ENCODE measurements at regions not wholly inside any gene's neighbourhood (a gene's known extent, or its start where the extent isn't known, plus 50 kb on each side); places are given as distances from the start of the nearest gene placed in this dataset.

- TF ChIP-seq NFE2 (CRISPR knock-in tag; IDR thresholded peaks at IDR 0.05): no peak
- TF ChIP-seq, protein P1, sequence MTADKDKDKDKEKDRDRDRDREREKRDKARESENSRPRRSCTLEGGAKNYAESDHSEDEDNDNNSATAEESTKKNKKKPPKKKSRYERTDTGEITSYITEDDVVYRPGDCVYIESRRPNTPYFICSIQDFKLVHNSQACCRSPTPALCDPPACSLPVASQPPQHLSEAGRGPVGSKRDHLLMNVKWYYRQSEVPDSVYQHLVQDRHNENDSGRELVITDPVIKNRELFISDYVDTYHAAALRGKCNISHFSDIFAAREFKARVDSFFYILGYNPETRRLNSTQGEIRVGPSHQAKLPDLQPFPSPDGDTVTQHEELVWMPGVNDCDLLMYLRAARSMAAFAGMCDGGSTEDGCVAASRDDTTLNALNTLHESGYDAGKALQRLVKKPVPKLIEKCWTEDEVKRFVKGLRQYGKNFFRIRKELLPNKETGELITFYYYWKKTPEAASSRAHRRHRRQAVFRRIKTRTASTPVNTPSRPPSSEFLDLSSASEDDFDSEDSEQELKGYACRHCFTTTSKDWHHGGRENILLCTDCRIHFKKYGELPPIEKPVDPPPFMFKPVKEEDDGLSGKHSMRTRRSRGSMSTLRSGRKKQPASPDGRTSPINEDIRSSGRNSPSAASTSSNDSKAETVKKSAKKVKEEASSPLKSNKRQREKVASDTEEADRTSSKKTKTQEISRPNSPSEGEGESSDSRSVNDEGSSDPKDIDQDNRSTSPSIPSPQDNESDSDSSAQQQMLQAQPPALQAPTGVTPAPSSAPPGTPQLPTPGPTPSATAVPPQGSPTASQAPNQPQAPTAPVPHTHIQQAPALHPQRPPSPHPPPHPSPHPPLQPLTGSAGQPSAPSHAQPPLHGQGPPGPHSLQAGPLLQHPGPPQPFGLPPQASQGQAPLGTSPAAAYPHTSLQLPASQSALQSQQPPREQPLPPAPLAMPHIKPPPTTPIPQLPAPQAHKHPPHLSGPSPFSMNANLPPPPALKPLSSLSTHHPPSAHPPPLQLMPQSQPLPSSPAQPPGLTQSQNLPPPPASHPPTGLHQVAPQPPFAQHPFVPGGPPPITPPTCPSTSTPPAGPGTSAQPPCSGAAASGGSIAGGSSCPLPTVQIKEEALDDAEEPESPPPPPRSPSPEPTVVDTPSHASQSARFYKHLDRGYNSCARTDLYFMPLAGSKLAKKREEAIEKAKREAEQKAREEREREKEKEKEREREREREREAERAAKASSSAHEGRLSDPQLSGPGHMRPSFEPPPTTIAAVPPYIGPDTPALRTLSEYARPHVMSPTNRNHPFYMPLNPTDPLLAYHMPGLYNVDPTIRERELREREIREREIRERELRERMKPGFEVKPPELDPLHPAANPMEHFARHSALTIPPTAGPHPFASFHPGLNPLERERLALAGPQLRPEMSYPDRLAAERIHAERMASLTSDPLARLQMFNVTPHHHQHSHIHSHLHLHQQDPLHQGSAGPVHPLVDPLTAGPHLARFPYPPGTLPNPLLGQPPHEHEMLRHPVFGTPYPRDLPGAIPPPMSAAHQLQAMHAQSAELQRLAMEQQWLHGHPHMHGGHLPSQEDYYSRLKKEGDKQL (CRISPR knock-in tag; IDR thresholded peaks at IDR 0.05; ENCODE audit: low read depth): no peak
Measured at GRCh38 chr14:22494486-22495135, 94.4 kb downstream of the DAD1 start (continued).

GRCh38 chr14:22493753-22494152 is 95.3 kb downstream of the DAD1 start:
- Histone ChIP-seq H2AFZ (ENCODE audit: low read length) (no peak overlapping the region), H3K9me3 (ENCODE audit: low read length) (no peaks in the 10 kb centered on the region), H3K79me2 (ENCODE audit: insufficient read depth, low read length) (no peaks in the 10 kb centered on the region), H3K4me2 (ENCODE audit: low read depth, low read length) (no peak overlapping the region), H4K20me1 (ENCODE audit: insufficient read depth, low read length) (no peaks in the 10 kb centered on the region), H3K36me3 (replicated peaks in 1 of 2; ENCODE audit: control insufficient read depth in 1 of 2, insufficient read depth in 2 of 2, low read length in 2 of 2) (no peaks in the 10 kb centered on the region), H3K9ac (ENCODE audit: insufficient read depth, low read depth, low read length) (no peak overlapping the region), H3K27ac (ENCODE audit: extremely low read length, insufficient read depth, low read length) (no peak overlapping the region), H3K4me1 (ENCODE audit: insufficient read depth, low read length) (no peaks in the 10 kb centered on the region), H3K4me3 (replicated peaks in 1 of 3; ENCODE audit: insufficient read depth in 1 of 3, low read depth in 2 of 3, low read length in 3 of 3) (no peak overlapping the region), H3K27me3 (ENCODE audit: control insufficient read depth in 1 of 2, insufficient read depth in 2 of 2, low read length in 2 of 2) (peaks cover 2 to 28% of the 10 kb centered on the region in 2 experiments; a peak in 4 of 5 replicates)
- intact Hi-C loops (cut with micrococcal nuclease; ENCODE audit: unreplicated experiment): loop anchor here (1.0 kb wide), 1 partner anchor 45 kb away; no protein-coding TSS in a partner anchor
- WGBS (ENCODE audit: low lambda C conversion rate): 6% methylated on average over 2 of the region's 2 CpGs
- ChIA-PET CTCF (ENCODE audit: low intra/inter-chr PET ratio, low total read pairs) (no interaction called here), POLR2A (no interaction called here)
- in situ Hi-C loops (cut with HindIII; ENCODE audit: extremely low pct_ligation_motif_present, low pct_unique_long_range_greater_than_20kb): no loop called here
- DNase-seq (ENCODE audit: low spot score) (no peak), FAIRE-seq (no peak), ATAC-seq (no peak)
- no TSS peak for BruUV-seq (replicated peaks)
- TF ChIP-seq MTA1 (CRISPR knock-in tag; IDR thresholded peaks at IDR 0.05; ENCODE audit: borderline replicate concordance): no peak
- no peak for TF ChIP-seq ZNF558 (CRISPR knock-in tag; IDR thresholded peaks at IDR 0.05; ENCODE audit: borderline replicate concordance)
- TF ChIP-seq ZNF792 (CRISPR knock-in tag; IDR thresholded peaks at IDR 0.05): no peak
- no peak for TF ChIP-seq ZBTB39 (CRISPR knock-in tag; IDR thresholded peaks at IDR 0.05)
- no peak for TF ChIP-seq ZBTB38 (CRISPR knock-in tag; IDR thresholded peaks at IDR 0.05)
- no peak for TF ChIP-seq ATF4 (CRISPR knock-in tag; IDR thresholded peaks at IDR 0.05)
- no peak for TF ChIP-seq ZNF510 (CRISPR knock-in tag; IDR thresholded peaks at IDR 0.05; ENCODE audit: low read depth)
- no peak for TF ChIP-seq ZFAT (CRISPR knock-in tag; conservative IDR thresholded peaks at IDR 0.05)
- no peak for TF ChIP-seq CBX2 (IDR thresholded peaks at IDR 0.05; ENCODE audit: low read depth, low read length)
- TF ChIP-seq CBX2 (CRISPR knock-in tag; IDR thresholded peaks at IDR 0.05; ENCODE audit: low read depth): no peak
- TF ChIP-seq ZNF652 (CRISPR knock-in tag; IDR thresholded peaks at IDR 0.05; ENCODE audit: borderline replicate concordance, low read depth): no peak
- no peak for TF ChIP-seq MYC (CRISPR knock-in tag; IDR thresholded peaks at IDR 0.05; ENCODE audit: borderline replicate concordance)
- no peak for TF ChIP-seq ZNF33A (CRISPR knock-in tag; IDR thresholded peaks at IDR 0.05; ENCODE audit: borderline replicate concordance)

Measured in HepG2 (cell line).